CD4-positive, alpha-beta T cell treated with Interleukin-4 for 4 hours (primary cell): ENCODE measurements at regions not wholly inside any gene's neighbourhood (a gene's known extent, or its start where the extent isn't known, plus 50 kb on each side); places are given as distances from the start of the nearest gene placed in this dataset.
"Not testable (repeated sequence)": the region's sequence is repeated elsewhere in the genome, so short reads cannot be mapped to it uniquely, and the experiment has no call there.

Experiments
- DNase-seq: peaks from one replicate; pipeline ENCODE4 v3.0.0-alpha.2; 2020

DNA sequence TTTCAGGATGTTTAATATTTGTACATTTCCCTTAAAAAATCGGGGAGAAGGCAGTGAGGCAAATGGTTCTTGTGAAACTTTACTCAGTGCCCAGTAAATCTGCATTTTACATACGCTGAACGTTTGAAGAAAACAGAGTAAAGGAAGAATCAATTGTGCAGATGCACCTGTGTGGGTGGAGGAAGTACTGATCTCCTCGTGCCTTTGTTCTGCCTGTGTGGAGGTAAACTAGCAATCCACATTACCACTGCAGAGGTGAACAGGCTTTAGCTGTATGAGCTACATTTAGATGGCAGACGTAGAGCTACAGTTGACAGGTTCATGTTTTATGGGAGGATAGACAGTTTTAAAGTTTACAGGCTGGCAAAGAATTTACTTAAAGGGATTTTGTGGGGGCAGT is 62.7 kb upstream of the VIPR2 start:
- DNase-seq = no peak

DNA sequence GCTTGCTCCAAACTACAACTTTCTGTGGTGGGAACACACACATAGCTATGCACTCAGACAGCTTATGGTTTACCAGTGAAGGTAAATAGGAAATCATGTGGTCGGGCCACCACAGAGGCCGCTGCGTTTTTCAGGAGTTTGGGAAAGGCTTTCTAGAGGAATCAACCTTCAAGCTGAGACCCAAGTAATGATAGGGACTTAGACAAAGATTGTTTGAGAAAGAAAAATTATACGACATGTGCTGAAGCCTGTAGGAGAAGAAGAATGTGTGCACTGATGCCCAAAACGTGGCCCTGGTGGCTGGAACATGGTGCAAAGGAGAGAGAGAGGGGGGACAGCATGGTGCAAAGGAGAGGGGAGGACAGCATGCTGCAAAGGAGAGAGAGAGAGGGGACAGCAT is 61.2 kb upstream of the VIPR2 start:
- DNase-seq = no peak

DNA sequence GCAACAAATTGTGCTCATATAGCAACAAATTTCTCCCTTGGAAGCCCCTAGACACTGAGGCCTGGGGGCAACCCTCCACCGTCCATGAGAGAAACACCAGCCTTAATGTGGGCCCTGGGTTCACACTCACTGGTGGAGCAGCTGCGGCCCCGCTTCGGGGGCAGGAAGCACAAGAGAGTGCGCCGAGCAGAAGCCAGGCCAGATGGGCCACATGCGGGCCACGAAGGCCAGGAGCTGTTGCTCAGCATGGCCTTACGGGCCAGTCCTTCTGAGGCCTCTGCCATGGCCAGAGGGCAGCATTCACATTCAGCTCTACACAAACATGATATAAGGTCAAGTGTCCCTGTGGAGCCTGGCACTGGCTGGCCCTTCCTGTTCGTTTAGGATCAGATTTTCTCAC is 60.0 kb upstream of the VIPR2 start:
- DNase-seq = no peak

DNA sequence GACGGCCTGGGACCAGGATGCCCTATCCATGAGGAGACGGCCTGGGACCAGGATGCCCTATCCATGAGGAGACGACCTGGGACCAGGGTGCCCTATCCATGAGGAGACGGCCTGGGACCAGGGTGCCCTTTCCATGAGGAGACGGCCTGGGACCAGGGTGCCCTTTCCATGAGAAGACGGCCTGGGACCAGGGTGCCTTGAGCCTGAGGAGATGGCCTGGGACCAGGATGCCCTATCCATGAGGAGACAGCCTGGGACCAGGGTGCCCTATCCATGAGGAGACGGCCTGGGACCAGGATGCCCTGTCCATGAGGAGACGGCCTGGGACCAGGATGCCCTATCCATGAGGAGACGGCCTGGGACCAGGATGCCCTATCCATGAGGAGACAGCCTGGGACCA is 58.6 kb upstream of the VIPR2 start:
- not testable (repeated sequence) for DNase-seq

DNA sequence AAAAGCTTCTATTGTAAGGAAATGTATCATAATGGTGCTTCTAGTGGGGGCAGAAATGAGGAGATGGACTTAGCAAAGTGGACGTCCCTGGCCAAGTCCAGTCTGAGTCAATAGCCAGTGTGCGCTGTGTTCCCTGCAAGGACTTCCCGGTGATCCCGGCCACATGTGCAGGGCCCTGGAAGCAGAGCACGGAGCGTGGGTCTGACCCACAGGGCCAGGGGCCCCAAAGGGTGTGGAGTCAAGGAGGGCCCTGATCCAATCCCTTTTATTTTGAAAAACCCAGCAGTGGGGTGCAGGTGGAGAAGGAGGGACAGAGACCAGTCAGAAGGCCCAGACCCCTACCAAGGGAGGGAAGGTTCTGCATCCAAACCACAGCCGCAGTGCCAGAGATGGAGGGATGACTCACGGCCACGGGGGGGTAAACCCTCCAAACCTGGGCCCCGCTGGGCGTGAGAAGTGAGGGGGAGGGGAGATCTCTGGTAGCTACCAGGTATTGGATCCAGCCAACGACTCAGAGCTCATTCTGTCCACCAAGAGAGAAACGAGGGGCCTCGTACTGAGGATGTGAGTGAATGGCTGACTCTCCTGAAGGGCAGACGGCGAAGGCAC is 57.2 kb upstream of the VIPR2 start:
- DNase-seq = no peak

DNA sequence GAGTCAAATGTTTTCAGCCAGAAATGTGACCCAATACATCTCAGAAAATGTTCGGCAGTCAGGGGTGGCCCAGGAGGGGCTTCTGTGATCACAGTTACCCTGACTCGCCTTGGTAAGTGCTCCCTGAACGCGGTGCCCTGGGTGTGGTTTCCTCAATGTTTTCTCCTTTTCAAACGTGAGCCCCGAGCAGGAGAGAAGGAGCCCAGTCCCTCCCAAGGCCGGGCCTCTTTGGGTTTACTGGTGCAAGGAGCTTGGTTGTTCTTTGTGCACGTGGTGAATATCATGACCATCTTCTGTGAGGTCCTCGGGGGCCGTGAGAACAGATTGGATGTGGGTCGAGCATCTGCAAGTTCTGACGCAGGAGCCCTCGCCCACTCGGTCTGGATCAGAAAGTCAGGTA is 55.8 kb upstream of the VIPR2 start:
- no peak for DNase-seq

DNA sequence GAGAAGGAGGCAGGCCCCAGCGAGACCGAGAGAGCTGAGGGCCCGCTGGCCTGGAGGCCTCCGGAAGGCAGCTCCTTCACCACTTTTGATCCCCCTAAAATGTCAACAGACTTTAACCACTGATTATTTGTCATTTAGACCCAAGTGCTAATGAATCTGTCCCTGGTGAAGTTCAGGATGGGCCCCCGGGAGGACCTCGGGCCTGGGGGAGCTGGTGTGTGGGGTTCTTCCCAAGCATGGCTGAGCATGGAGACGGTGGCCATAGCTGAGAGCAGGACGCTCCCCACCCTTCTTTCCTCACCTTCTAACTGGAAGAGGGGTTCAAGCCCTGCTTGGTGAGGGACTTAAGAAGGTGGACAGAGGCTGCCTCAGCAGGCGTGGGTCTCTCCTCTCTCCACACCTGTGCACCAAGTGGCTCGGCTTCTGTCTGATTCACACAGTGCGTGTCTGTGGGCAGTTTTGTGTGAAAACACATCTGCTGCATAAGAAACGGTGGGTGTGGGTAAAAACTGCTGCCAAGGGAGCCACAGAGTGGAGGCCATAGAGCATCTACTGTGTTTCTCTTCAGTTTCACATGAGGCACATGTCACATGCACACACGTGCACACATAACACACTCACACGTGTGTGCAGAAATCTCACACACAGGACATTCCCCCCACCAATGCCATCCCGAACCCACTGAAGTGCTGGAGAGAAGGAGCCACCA is 53.5 kb upstream of the VIPR2 start:
- peak; percentile 50 for DNase-seq

DNA sequence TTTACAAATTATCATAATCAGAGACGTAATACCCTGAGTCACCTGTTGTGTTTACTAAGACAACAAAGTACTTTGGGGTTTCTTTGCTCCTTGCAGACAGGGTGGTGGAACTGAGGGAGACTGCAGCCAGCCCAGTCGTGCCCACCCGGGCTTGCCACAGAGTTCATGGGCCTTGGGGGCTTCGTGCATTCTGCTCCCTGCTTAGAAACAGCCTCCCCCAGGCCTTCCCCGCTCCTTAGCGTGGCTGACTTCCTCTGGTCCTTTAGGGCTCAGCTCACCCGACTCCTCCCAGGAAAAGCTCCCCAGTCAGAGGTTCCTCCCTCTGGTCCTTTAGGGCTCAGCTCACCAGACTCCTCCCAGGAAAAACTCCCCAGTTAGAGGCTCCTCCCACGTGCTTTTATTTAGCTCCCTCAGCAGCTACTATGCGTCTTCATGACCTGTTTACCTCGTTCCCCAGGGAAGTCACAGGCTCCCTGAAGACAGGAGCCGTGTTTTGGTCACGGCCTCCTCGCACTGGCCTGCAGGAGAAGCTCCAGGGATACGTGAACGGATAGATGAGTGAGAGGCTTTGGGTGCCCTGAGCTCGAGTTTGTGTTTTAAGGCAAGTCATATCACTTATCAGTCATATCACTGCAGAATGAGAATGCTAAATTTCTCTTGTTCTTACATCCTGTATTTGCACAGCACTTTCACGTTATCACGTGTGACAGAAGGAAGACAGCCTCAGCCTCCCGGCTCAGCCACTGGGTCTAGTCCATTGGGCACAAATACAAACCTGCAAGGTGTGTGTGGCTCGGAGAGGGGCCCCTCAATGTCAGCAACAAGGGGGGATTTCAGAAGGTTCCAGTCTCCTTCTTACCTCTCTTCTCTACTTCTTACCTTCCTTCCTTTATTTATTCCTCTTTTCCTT is 52.7 kb upstream of the VIPR2 start:
- DNase-seq = peak; percentile 56

DNA sequence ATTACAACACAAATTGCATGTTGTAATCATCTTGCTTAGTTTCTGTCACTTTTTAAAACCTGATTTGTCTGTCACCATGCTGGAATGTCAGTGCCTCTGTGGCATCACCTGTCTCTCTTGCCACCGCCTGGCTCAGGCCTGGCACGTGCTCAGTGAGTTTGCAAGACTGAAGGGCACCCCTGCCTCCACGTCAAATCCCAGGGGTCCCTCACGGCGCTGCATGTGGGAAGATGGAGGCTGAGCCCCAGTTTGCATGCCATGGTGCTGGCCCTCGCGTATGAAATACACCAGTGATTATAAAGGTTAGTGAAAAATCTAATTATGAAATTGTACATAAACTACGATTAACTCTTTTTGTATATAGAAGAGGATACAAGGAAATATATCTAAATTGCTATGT is 51.9 kb upstream of the VIPR2 start:
- DNase-seq = no peak

DNA sequence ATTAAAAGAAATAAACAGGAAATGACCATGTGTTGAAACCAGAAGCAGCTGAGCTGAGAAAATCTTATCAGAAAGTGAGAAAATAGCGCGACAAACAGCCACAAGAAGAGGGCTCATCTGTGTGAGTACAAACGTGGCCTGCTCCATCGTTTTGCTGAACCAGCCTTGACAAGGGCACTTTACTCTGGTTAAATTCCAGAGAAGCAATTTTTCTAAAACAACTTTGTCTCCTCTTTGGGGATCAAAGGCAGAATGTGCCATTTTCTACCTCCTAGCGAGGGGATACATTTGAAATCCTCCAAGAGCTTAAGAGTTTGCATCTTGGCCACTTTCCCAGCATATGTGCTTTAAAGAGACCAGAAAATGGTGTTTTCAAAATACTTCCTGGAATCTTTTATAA is 51.3 kb upstream of the VIPR2 start:
- peak; percentile 57 for DNase-seq
